ENCODE measurements at regions not wholly inside any gene's neighbourhood (a gene's known extent, or its start where the extent isn't known, plus 50 kb on each side); places are given as distances from the start of the nearest gene placed in this dataset.

DNA sequence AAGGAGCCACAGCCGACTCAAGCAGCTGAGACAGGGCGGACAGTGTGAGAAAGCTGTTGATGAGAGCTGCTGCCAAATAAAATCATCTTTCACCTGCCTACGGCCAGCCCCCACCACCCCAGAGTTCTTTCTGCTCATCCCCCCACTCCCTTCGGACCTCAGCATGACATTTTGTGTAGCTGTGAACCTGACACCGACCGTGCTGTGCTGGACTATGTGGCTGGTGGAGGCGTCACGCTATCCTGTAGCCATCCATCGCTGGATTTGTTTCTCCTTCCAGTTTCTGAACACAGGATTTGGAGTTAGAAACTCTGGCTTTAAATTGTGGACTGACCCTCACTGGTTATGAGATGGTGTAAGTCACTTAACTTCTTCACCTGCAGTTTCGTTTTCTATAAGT lies 317.3 kb downstream of the DCDC2C start:
- Mint-ChIP-seq H3K4me3 (no peak overlapping the region), H3K27ac (no peak overlapping the region), H3K4me1 (no peaks in the 10 kb centered on the region), H3K36me3 (ENCODE audit: low read depth) (no peaks in the 10 kb centered on the region), H3K27me3 (no peaks in the 10 kb centered on the region), H3K9me3 (peaks cover 7% of the 10 kb centered on the region)
- CTCF ChIA-PET: no interaction called here
- DNase-seq: no peak
- POLR2A ChIA-PET: no interaction called here

DNA sequence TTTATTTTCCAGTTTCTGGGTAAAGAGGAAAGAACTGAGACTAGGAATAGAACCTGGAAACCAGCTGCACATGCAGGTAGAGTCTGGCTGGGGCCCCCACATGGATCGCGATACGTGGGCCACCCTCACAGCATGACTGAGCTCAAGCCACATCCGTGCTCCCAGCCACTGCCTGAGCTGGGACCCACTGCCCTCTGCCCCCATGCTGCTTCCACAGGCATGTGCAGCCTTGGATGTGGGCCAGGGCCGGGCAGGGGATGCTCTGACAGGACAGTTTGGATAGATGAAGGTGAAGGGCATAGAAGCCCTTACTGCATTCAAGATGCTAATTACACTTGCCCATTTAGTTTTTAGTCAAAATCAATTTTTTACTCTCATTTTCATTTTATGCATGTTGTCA lies 321.2 kb downstream of the DCDC2C start:
- DNase-seq: no peak
- Mint-ChIP-seq H3K4me1 (no peaks in the 10 kb centered on the region), H3K4me3 (no peak overlapping the region), H3K36me3 (ENCODE audit: low read depth) (no peaks in the 10 kb centered on the region), H3K27me3 (no peaks in the 10 kb centered on the region), H3K27ac (no peak overlapping the region), H3K9me3 (no peaks in the 10 kb centered on the region)
- CTCF ChIA-PET: no interaction called here
- POLR2A ChIA-PET: no interaction called here

DNA sequence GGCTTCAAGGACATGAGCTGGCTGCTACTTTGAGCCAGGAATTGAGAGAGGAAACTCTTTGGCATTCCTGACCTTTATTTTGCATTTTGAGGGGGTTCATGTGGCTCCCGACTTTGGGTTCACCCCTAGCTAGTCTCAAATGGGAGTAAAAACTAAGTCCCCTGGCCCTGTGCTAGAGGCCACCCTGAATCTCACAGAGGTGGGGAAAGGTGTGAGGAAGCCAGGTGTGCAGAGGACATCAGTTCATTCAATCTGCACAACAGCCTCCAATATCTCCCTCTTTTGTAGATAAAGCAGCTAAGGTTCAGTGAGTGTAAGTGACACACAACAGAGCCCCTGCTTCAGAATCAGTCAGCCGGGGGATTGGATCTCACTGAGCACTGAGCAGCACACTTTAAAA lies 325.7 kb downstream of the DCDC2C start:
- CTCF ChIA-PET: no interaction called here
- H3K9me3 Mint-ChIP-seq: no peaks in the 10 kb centered on the region
- H3K4me3 Mint-ChIP-seq: no peak overlapping the region
- no peaks in the 10 kb centered on the region for H3K4me1 Mint-ChIP-seq
- H3K27me3 Mint-ChIP-seq: no peaks in the 10 kb centered on the region
- POLR2A ChIA-PET: no interaction called here
- no peak for DNase-seq
- no peak overlapping the region for H3K27ac Mint-ChIP-seq
- no peaks in the 10 kb centered on the region for H3K36me3 Mint-ChIP-seq (ENCODE audit: low read depth)

DNA sequence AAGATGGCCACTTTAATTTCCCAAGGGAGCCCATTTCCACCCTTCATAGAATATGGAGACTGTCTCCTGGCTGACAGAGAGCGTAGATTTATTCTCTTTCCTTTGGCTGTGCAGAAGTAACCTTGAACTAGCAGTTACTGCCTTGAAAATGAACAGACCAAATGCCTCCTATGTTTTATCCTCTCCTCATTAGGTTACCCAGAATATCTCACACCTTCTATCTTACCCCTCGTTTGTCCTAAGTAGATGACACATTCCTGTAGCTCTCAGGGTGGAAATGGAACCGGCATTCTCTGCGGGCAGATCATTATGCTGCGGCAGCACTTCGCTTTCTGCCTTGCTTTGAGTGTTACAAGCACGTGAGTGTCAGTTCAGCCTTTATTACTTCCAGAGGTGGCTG lies 336.5 kb downstream of the DCDC2C start:
- Mint-ChIP-seq H3K27ac (no peak overlapping the region), H3K9me3 (peaks cover 2% of the 10 kb centered on the region), H3K4me1 (no peaks in the 10 kb centered on the region), H3K4me3 (no peak overlapping the region), H3K27me3 (no peaks in the 10 kb centered on the region), H3K36me3 (ENCODE audit: low read depth) (no peaks in the 10 kb centered on the region)
- ChIA-PET POLR2A (no interaction called here), CTCF (no interaction called here)
- DNase-seq: no peak

DNA sequence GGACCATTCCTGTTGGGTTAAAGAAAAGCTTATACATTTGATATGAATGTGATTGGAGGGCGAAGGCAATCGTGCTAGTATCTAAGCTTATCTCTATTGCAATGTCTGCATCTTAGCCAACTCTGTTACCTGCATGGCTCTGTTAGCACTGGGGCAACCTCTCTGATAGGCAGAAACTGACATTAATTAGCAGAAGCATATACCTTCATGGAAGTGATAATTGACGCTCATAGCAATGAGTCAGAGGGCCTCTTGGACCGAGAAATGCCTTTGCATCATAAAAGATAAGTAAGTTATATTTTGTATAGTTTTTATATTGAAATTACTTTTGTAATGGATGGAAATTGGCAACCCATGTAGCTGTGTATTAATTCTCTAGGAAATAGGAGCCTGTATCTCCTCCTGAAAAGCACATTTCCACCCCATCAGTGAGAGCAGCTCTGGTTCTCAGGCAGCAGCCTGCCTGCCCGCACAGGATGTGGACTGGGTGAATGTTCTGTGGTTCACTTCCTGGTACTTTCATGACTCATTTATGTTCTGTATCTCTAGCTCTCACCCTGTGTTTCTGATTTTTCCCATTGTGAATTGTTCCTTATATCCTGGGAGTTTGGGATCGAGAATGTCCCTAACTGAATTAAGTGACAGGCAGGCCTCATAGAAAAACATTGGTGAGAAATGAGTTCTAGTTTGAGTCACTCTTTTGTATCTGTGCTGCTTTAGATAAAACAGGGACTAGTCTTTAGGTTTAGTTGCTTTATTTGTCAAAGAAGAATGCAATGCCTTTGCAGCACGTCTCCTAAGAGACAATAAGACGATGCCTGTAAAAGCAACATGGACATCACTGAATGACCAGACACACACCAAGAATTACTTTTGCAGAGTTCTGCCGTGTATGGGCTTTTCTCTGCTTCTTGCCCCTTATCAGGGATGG lies 344.9 kb downstream of the DCDC2C start:
- no peak overlapping the region for H3K4me3 Mint-ChIP-seq
- CTCF ChIA-PET: no interaction called here
- DNase-seq: peak; percentile 35
- H3K36me3 Mint-ChIP-seq (ENCODE audit: low read depth): no peaks in the 10 kb centered on the region
- H3K27ac Mint-ChIP-seq: no peak overlapping the region
- POLR2A ChIA-PET: no interaction called here
- no peaks in the 10 kb centered on the region for H3K27me3 Mint-ChIP-seq
- peaks cover 2% of the 10 kb centered on the region for H3K9me3 Mint-ChIP-seq
- H3K4me1 Mint-ChIP-seq: peaks cover 13% of the 10 kb centered on the region

DNA sequence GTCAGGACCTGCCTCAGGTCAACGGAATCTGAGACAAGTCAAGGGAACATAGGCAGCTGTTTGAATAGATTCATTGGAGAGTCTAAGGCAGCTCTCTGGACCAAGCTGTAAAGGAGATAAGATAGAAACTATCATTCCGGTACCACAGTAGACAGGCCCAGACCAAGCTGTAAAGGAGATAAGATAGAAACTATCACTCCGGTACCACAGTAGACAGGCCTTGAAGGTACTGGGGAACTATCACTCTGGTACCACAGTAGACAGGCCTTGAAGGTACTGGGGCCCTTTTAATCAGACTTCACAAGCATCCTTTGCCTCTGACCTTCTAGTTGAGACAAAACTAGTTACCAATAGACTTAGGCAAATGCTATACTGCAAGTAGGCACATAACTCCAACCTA lies 346.1 kb downstream of the DCDC2C start:
- POLR2A ChIA-PET: no interaction called here
- Mint-ChIP-seq H3K9me3 (no peaks in the 10 kb centered on the region), H3K36me3 (ENCODE audit: low read depth) (no peaks in the 10 kb centered on the region), H3K4me1 (peaks cover 13% of the 10 kb centered on the region), H3K4me3 (no peak overlapping the region), H3K27me3 (no peaks in the 10 kb centered on the region), H3K27ac (no peak overlapping the region)
- CTCF ChIA-PET: no interaction called here
- DNase-seq: no peak

DNA sequence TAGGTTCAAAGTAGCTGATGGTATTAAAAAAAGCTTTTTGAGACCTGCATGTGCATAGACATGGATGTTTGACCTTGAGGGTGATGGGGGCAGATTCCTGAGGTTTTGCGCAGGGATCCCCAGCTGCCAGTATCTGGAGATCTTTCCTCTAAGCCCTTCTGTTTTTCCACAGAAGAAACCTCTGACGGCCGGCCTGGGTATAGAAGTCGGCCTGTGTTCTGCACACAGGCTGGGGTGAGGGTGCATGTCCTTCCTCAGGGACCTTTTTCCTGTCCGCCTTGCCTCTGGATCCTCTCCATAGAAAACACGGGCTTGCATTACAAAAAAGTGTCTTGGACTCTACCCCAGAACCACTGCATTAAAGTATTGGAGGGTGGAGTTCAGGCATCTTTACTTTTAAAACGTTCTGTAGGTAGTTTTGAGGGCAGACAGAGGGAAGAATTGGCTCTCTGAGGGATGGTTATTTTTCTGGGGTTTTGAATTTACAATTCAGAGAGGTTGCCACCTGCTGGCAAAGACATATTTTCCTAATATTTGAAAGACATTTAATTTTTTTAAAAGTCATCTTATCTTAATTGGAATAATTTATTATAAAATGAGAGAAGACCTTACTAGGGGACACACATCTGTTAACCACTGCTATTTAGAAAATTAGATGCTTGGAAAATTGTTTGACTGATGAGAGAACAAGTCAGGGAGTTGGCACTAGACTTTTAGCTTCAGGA lies 350.6 kb downstream of the DCDC2C start:
- peaks cover 2% of the 10 kb centered on the region for H3K4me1 Mint-ChIP-seq
- H3K36me3 Mint-ChIP-seq (ENCODE audit: low read depth): no peaks in the 10 kb centered on the region
- CTCF ChIA-PET: no interaction called here
- POLR2A ChIA-PET: no interaction called here
- H3K9me3 Mint-ChIP-seq: no peaks in the 10 kb centered on the region
- H3K4me3 Mint-ChIP-seq: no peak overlapping the region
- H3K27me3 Mint-ChIP-seq: no peaks in the 10 kb centered on the region
- H3K27ac Mint-ChIP-seq: no peak overlapping the region
- DNase-seq: no peak

DNA sequence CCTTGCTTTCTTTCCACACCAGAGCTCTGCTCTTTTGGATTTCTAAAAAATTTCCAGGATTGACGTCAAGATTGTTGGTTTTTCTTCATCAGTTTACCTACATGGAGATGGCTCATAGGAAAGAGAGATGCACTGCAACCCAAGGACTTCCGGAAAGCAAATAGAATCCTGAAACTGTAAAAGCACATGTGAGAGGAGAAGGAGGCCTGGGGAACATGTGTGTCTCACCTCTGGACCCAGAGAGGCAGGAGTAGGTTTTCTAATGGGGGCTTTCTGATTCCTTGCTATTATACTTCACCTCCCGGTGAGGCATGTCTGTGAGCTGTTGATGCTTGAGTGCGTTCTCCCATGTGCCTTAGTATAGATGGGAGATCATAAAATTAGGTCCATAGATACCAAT lies 362.8 kb downstream of the DCDC2C start:
- CTCF ChIA-PET: no interaction called here
- POLR2A ChIA-PET: no interaction called here
- DNase-seq: no peak
- H3K4me1 Mint-ChIP-seq: no peaks in the 10 kb centered on the region
- H3K4me3 Mint-ChIP-seq: no peak overlapping the region
- no peak overlapping the region for H3K27ac Mint-ChIP-seq
- H3K27me3 Mint-ChIP-seq: no peaks in the 10 kb centered on the region
- H3K9me3 Mint-ChIP-seq: peaks cover 2% of the 10 kb centered on the region
- no peaks in the 10 kb centered on the region for H3K36me3 Mint-ChIP-seq (ENCODE audit: low read depth)

DNA sequence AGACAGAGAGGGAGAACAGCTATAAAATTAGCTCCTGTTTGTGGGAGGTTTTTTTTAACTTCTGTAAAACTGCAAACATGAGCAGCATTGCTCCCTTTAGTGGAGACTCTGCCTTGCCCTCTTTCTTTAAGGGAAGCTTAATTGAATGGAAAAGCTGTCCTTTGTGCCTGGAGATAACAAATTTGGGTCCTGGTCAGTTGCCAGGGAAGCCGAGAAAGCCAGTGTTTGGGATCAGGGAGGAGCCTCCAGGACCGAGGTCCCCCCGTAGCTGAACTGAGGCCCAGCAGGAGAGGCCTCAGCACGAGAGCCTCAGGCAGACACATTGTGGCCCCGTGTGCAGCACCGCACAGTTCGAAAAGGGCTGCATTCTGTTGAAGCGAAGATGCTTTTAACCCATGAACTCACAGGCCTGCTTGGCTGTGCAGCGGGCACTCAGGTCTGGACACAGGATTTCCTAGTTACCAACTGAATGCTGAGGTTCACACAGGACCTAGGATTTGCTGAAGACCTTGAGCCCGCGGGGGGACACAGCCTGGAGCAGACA lies 369.7 kb downstream of the DCDC2C start:
- no peak for DNase-seq
- Mint-ChIP-seq H3K4me1 (no peaks in the 10 kb centered on the region), H3K36me3 (ENCODE audit: low read depth) (no peaks in the 10 kb centered on the region), H3K9me3 (peaks cover 2% of the 10 kb centered on the region), H3K4me3 (no peak overlapping the region), H3K27ac (no peak overlapping the region), H3K27me3 (no peaks in the 10 kb centered on the region)
- ChIA-PET POLR2A (no interaction called here), CTCF (no interaction called here)

DNA sequence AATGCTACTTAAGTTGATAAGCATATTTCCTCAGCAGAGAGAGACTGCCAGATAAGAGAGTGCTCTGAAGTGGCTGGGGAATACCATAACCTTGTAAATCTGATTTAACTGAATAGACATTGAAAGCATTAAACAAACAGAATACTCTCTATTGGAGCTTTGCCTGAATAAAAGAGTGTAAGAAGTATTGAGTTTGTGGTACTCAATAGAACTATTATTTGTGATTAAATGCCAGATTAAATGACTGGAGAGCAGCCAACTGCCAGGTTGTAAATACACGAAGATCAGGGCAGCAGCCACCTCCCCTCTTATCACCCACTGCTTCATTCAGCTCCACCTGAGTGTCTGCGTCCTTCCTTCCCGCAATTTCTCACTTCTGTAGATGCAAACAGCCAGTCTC lies 373.6 kb downstream of the DCDC2C start:
- no peak overlapping the region for H3K27ac Mint-ChIP-seq
- POLR2A ChIA-PET: no interaction called here
- no peaks in the 10 kb centered on the region for H3K36me3 Mint-ChIP-seq (ENCODE audit: low read depth)
- CTCF ChIA-PET: no interaction called here
- no peak overlapping the region for H3K4me3 Mint-ChIP-seq
- H3K27me3 Mint-ChIP-seq: no peaks in the 10 kb centered on the region
- DNase-seq: no peak
- H3K4me1 Mint-ChIP-seq: no peaks in the 10 kb centered on the region
- peaks cover 2% of the 10 kb centered on the region for H3K9me3 Mint-ChIP-seq

DNA sequence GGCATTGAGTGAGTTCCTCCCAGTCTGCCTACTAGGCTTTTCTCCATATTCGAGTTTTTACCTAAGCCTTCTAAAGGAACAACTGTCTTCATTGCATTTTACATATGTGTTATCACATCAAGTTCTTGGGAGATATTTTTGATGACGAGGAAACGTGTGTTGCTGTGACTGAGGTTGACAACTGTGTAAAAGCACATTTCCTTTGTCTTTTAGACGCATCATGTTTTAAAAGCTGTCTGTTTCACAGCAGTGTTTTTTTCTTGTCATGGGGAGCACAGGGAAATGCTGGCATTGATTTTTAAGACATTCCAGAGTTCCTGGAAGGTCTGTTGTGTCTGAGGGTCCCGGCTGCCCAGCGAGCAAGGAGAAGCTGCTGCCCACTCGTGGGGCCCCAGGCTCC lies 381.8 kb downstream of the DCDC2C start:
- H3K4me1 Mint-ChIP-seq: no peaks in the 10 kb centered on the region
- no peak for DNase-seq
- H3K9me3 Mint-ChIP-seq: peaks cover 5% of the 10 kb centered on the region
- H3K27ac Mint-ChIP-seq: no peak overlapping the region
- ChIA-PET CTCF (no interaction called here), POLR2A (no interaction called here)
- no peaks in the 10 kb centered on the region for H3K36me3 Mint-ChIP-seq (ENCODE audit: low read depth)
- no peak overlapping the region for H3K4me3 Mint-ChIP-seq
- H3K27me3 Mint-ChIP-seq: no peaks in the 10 kb centered on the region

DNA sequence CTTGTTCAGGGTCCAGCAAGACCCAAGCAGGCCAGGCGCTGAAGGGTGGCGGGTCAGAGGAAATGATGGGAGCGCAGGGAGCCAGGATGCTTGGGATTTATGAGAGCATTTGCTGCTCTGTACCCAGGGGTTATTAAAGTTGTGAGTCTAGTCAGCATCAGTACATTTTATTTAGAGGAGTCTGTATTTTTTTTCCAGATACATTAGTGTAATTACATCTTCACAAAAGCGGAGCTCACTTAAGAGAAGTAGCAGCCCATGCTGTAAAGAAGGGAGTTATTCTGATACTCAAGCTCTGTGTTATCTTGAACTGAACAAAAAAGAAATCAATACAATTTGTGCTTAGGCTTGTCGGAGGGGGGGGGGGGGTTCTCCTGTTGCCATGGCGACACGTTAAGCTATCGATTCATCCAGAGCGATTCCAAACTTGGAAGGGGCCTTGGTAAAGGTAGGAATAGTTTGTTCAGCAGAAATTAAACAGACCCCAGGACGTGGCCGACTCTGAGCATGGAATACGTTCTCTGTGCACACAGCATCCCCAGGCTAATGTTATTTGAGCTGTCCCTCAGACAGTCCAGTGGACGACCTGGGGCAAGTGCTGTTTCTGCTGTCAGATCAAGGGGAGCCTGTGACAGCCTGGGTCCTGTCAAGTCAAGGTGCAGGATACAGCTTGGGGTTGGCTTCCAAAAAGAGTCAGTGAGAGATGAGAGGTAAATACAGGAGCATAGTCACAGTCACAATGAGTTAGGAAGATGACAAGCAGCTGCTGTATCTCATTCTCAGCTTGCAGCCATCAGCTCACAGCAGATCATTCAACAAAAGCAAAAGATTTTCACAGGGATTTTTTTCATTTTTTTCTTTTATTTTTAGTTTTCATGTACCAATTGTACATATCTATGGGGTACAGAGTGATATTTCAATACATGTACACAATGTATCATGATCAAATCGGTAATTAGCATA lies 387.6 kb downstream of the DCDC2C start:
- no peak overlapping the region for H3K27ac Mint-ChIP-seq
- no peaks in the 10 kb centered on the region for H3K9me3 Mint-ChIP-seq
- H3K27me3 Mint-ChIP-seq: no peaks in the 10 kb centered on the region
- POLR2A ChIA-PET: no interaction called here
- no peaks in the 10 kb centered on the region for H3K4me1 Mint-ChIP-seq
- DNase-seq: no peak
- CTCF ChIA-PET: no interaction called here
- no peak overlapping the region for H3K4me3 Mint-ChIP-seq
- H3K36me3 Mint-ChIP-seq (ENCODE audit: low read depth): no peaks in the 10 kb centered on the region

DNA sequence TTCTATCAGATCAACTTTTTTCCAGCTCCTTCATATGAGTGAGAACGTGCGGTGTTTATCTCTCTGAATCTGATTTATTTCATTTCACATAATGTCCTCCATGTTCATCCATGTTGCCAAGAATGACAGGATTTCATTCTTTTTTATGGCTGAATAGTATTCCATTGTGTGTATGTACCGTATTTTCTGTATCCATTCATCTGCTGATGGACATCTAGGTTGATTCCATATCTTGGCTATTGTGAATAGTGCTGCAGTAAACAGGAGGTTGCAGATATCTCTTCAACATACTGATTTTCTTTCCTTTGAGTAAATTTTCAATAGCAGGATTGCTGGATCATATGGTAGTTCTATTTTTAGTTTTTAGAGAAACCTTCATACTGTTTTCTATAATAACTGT lies 388.5 kb downstream of the DCDC2C start:
- H3K9me3 Mint-ChIP-seq: no peaks in the 10 kb centered on the region
- ChIA-PET CTCF (no interaction called here), POLR2A (no interaction called here)
- no peaks in the 10 kb centered on the region for H3K4me1 Mint-ChIP-seq
- DNase-seq: no peak
- no peak overlapping the region for H3K4me3 Mint-ChIP-seq
- H3K27ac Mint-ChIP-seq: no peak overlapping the region
- H3K27me3 Mint-ChIP-seq: no peaks in the 10 kb centered on the region
- H3K36me3 Mint-ChIP-seq (ENCODE audit: low read depth): no peaks in the 10 kb centered on the region
